Liver (tissue), 8 donors: ENCODE measurements at regions not wholly inside any gene's neighbourhood (a gene's known extent, or its start where the extent isn't known, plus 50 kb on each side); places are given as distances from the start of the nearest gene placed in this dataset.

Experiments
- DNase-seq: peaks from one replicate; pipeline ENCODE4 v3.0.0-alpha.2; 2017; ENCODE audit warnings: low spot score
- H3K27ac ChIP-seq, 2 donors: one replicate each; pipeline ENCODE4 v1.7.0; 2013; ENCODE audit warnings: inconsistent platforms in 2 of 2, low read length in 2 of 2, control low read depth in 1 of 2, low read depth in 1 of 2, mild to moderate bottlenecking in 1 of 2
- H3K27me3 ChIP-seq, 4 donors: one replicate each; pipeline versions ENCODE4 v1.6.1 to v1.7.0; 2013; ENCODE audit warnings: low read length in 3 of 4, inconsistent platforms in 1 of 4, mild to moderate bottlenecking in 1 of 4, moderate library complexity in 1 of 4; ENCODE audit not compliant: control insufficient read depth in 4 of 4, insufficient read depth in 4 of 4
- H3K36me3 ChIP-seq, 4 donors: one replicate each; pipeline versions ENCODE4 v1.6.1 to v1.7.0; 2013; ENCODE audit warnings: low read length in 3 of 4, mild to moderate bottlenecking in 3 of 4, low read depth in 1 of 4, moderate library complexity in 1 of 4; ENCODE audit not compliant: control insufficient read depth in 4 of 4, insufficient read depth in 3 of 4
- H3K4me1 ChIP-seq, 4 donors: one replicate each; pipeline versions ENCODE4 v1.6.1 to v1.7.0; 2013; ENCODE audit warnings: low read length in 3 of 4, mild to moderate bottlenecking in 3 of 4, moderate library complexity in 1 of 4; ENCODE audit not compliant: control insufficient read depth in 4 of 4, insufficient read depth in 4 of 4
- H3K4me3 ChIP-seq, 3 donors: one replicate each; pipeline versions ENCODE4 v1.6.1 to v1.7.0; 2013; ENCODE audit warnings: low read length in 3 of 3, control low read depth in 1 of 3, low read depth in 1 of 3, mild to moderate bottlenecking in 1 of 3
- H3K9ac ChIP-seq, 2 donors: one replicate each; pipeline ENCODE4 v1.7.0; 2013; ENCODE audit warnings: low read length in 2 of 2, mild to moderate bottlenecking in 2 of 2, moderate library complexity in 2 of 2, control low read depth in 1 of 2, low read depth in 1 of 2
- H3K9me3 ChIP-seq, 4 donors: one replicate each; pipeline versions ENCODE4 v1.6.1 to v1.7.0; 2013; ENCODE audit warnings: low read length in 3 of 4; ENCODE audit not compliant: control insufficient read depth in 4 of 4
- EGR1 ChIP-seq, 2 donors: IDR thresholded peaks; 2 replicates each; pipeline ENCODE4 v1.6.1; 2016 to 2018; ENCODE audit warnings: antibody characterized with exemption in 2 of 2, low read depth in 2 of 2
- FOXA1 ChIP-seq: IDR thresholded peaks from 2 replicates; pipeline ENCODE4 v1.6.1; 2016; ENCODE audit warnings: antibody characterized with exemption
- FOXA2 ChIP-seq: IDR thresholded peaks from 2 replicates; pipeline ENCODE4 v1.6.1; 2016; ENCODE audit warnings: antibody characterized with exemption
- GABPA ChIP-seq, 2 donors: IDR thresholded peaks in 1 of 2; conservative IDR thresholded peaks in 1 of 2; 2 replicates each; pipeline ENCODE4 v1.6.1; 2016; ENCODE audit warnings: antibody characterized with exemption in 2 of 2, mild to moderate bottlenecking in 1 of 2, moderate library complexity in 1 of 2
- HNF4A ChIP-seq, 2 donors: conservative IDR thresholded peaks; 2 replicates each; pipeline ENCODE4 v1.6.1; 2016; ENCODE audit warnings: antibody characterized with exemption in 2 of 2, mild to moderate bottlenecking in 2 of 2
- HNF4G ChIP-seq: IDR thresholded peaks from 2 replicates; pipeline ENCODE4 v1.6.1; 2016; ENCODE audit warnings: antibody characterized with exemption
- JUND ChIP-seq, 2 donors: IDR thresholded peaks; 2 replicates each; pipeline ENCODE4 v1.6.1; 2016; ENCODE audit warnings: antibody characterized with exemption in 2 of 2
- MAX ChIP-seq: IDR thresholded peaks from 2 replicates; pipeline ENCODE4 v1.6.1; 2016; ENCODE audit warnings: antibody characterized with exemption
- NR2F2 ChIP-seq: IDR thresholded peaks from 2 replicates; pipeline ENCODE4 v1.6.1; 2016; ENCODE audit warnings: antibody characterized with exemption
- RAD21 ChIP-seq, 2 donors: IDR thresholded peaks; 2 replicates each; pipeline ENCODE4 v1.6.1; 2016; ENCODE audit warnings: antibody characterized with exemption in 2 of 2, mild to moderate bottlenecking in 2 of 2
- RXRA ChIP-seq, 2 donors: IDR thresholded peaks; 2 replicates each; pipeline ENCODE4 v1.6.1; 2017 to 2018; ENCODE audit warnings: antibody characterized with exemption in 2 of 2, mild to moderate bottlenecking in 1 of 2
- SP1 ChIP-seq: IDR thresholded peaks from 2 replicates; pipeline ENCODE4 v1.6.1; 2018; ENCODE audit warnings: antibody characterized with exemption, mild to moderate bottlenecking
- YY1 ChIP-seq: IDR thresholded peaks from 2 replicates; pipeline ENCODE4 v1.6.1; 2016; ENCODE audit warnings: antibody characterized with exemption, mild to moderate bottlenecking
- ZBTB33 ChIP-seq: IDR thresholded peaks from 2 replicates; pipeline ENCODE4 v1.6.1; 2016; ENCODE audit warnings: antibody characterized with exemption
- WGBS: extraction: QIAGEN DNeasy Blood & Tissue Kit; methylation state at CpG from one replicate; pipeline ENCODE4 v1.1.7; 2013; 5-methylcytosine and 5-hydroxymethylcytosine counted together
- TF ChIP-seq, protein P1 (sequence below): IDR thresholded peaks from 2 replicates; pipeline ENCODE4 v1.6.1; 2016; ENCODE audit warnings: antibody characterized with exemption, mild to moderate bottlenecking
- TF ChIP-seq, protein P2 (sequence below): fragments of 150-350 bp; IDR thresholded peaks from 2 replicates; pipeline ENCODE4 v1.5.1; 2017; ENCODE audit warnings: improper control_type of control experiment, low read depth, low read length; ENCODE audit not compliant: missing input control
- donor health status: healthy.
- donor health status: healthy.
- donor health status: healthy.
- donor health status: healthy.
- donor health status: healthy.

GRCh38 chr6:169999367-169999766 is 247.9 kb downstream of the ERMARD start (continued):
- TF ChIP-seq, protein P1, sequence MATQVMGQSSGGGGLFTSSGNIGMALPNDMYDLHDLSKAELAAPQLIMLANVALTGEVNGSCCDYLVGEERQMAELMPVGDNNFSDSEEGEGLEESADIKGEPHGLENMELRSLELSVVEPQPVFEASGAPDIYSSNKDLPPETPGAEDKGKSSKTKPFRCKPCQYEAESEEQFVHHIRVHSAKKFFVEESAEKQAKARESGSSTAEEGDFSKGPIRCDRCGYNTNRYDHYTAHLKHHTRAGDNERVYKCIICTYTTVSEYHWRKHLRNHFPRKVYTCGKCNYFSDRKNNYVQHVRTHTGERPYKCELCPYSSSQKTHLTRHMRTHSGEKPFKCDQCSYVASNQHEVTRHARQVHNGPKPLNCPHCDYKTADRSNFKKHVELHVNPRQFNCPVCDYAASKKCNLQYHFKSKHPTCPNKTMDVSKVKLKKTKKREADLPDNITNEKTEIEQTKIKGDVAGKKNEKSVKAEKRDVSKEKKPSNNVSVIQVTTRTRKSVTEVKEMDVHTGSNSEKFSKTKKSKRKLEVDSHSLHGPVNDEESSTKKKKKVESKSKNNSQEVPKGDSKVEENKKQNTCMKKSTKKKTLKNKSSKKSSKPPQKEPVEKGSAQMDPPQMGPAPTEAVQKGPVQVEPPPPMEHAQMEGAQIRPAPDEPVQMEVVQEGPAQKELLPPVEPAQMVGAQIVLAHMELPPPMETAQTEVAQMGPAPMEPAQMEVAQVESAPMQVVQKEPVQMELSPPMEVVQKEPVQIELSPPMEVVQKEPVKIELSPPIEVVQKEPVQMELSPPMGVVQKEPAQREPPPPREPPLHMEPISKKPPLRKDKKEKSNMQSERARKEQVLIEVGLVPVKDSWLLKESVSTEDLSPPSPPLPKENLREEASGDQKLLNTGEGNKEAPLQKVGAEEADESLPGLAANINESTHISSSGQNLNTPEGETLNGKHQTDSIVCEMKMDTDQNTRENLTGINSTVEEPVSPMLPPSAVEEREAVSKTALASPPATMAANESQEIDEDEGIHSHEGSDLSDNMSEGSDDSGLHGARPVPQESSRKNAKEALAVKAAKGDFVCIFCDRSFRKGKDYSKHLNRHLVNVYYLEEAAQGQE: no peak
- TF ChIP-seq HNF4A (conservative IDR thresholded peaks at IDR 0.05) (no peak), GABPA (IDR thresholded peaks at IDR 0.05 in 1 of 2, conservative IDR thresholded peaks at IDR 0.05 in 1 of 2) (no peak)

GRCh38 chr6:169998457-169998856 is 247.0 kb downstream of the ERMARD start:
- Histone ChIP-seq H3K36me3 (no peaks in the 10 kb centered on the region), H3K4me1 (no peaks in the 10 kb centered on the region), H3K27ac (no peak overlapping the region), H3K9me3 (no peaks in the 10 kb centered on the region), H3K4me3 (no peak overlapping the region), H3K9ac (no peak overlapping the region), H3K27me3 (no peaks in the 10 kb centered on the region)
- no peak for DNase-seq
- WGBS: 94% methylated on average over 7 of the region's 7 CpGs
- TF ChIP-seq YY1 (no peak), HNF4A (conservative IDR thresholded peaks at IDR 0.05) (no peak), GABPA (IDR thresholded peaks at IDR 0.05 in 1 of 2, conservative IDR thresholded peaks at IDR 0.05 in 1 of 2) (no peak), FOXA1 (no peak), RAD21 (IDR thresholded peaks at IDR 0.05) (no peak), EGR1 (IDR thresholded peaks at IDR 0.05; ENCODE audit: low read depth in 2 of 2) (no peak)
- TF ChIP-seq, protein P2, sequence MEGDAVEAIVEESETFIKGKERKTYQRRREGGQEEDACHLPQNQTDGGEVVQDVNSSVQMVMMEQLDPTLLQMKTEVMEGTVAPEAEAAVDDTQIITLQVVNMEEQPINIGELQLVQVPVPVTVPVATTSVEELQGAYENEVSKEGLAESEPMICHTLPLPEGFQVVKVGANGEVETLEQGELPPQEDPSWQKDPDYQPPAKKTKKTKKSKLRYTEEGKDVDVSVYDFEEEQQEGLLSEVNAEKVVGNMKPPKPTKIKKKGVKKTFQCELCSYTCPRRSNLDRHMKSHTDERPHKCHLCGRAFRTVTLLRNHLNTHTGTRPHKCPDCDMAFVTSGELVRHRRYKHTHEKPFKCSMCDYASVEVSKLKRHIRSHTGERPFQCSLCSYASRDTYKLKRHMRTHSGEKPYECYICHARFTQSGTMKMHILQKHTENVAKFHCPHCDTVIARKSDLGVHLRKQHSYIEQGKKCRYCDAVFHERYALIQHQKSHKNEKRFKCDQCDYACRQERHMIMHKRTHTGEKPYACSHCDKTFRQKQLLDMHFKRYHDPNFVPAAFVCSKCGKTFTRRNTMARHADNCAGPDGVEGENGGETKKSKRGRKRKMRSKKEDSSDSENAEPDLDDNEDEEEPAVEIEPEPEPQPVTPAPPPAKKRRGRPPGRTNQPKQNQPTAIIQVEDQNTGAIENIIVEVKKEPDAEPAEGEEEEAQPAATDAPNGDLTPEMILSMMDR: no peak

GRCh38 chr6:169997930-169998218 is 246.5 kb downstream of the ERMARD start:
- WGBS: 88% methylated on average over 7 of the region's 7 CpGs
- H3K4me1 ChIP-seq: no peaks in the 10 kb centered on the region
- no peak overlapping the region for H3K9ac ChIP-seq
- DNase-seq: no peak
- no peak overlapping the region for H3K4me3 ChIP-seq
- TF ChIP-seq GABPA (IDR thresholded peaks at IDR 0.05 in 1 of 2, conservative IDR thresholded peaks at IDR 0.05 in 1 of 2) (no peak), HNF4A (conservative IDR thresholded peaks at IDR 0.05) (no peak), RXRA (IDR thresholded peaks at IDR 0.05) (no peak), RAD21 (IDR thresholded peaks at IDR 0.05) (no peak), NR2F2 (no peak), MAX (no peak), SP1 (no peak), FOXA2 (no peak), JUND (IDR thresholded peaks at IDR 0.05) (no peak), ZBTB33 (no peak), HNF4G (no peak)
- TF ChIP-seq, protein P1: no peak
- TF ChIP-seq, protein P2: no peak
- no peaks in the 10 kb centered on the region for H3K27me3 ChIP-seq
- H3K27ac ChIP-seq: no peak overlapping the region
- no peaks in the 10 kb centered on the region for H3K9me3 ChIP-seq
- no peaks in the 10 kb centered on the region for H3K36me3 ChIP-seq
